ENCODE measurements at regions not wholly inside any gene's neighbourhood (a gene's known extent, or its start where the extent isn't known, plus 50 kb on each side); places are given as distances from the start of the nearest gene placed in this dataset.

GRCh38 chr20:17819395-17820093, 119.8 kb downstream of the BANF2 start:
- no peak overlapping the region for H3K4me3 ChIP-seq (ENCODE audit: low read length)
- TF ChIP-seq CTCF (conservative IDR thresholded peaks at IDR 0.05; ENCODE audit: low read depth, low read length), result no peak
- no peak for DNase-seq (ENCODE audit: low read depth)

- no peak for TF ChIP-seq CTCF (conservative IDR thresholded peaks at IDR 0.05; ENCODE audit: low read depth, low read length)
- no peak for DNase-seq (ENCODE audit: low read depth)
- no peak overlapping the region for H3K4me3 ChIP-seq (ENCODE audit: low read length)
Measured at GRCh38 chr20:17818187-17818586, 118.4 kb downstream of the BANF2 start.

- TF ChIP-seq CTCF (conservative IDR thresholded peaks at IDR 0.05; ENCODE audit: low read depth, low read length), result no peak
- DNase-seq (ENCODE audit: low read depth), result no peak
- no peak overlapping the region for H3K4me3 ChIP-seq (ENCODE audit: low read length)
Measured at GRCh38 chr20:17816804-17817587, 117.2 kb downstream of the BANF2 start.

GRCh38 chr20:17811628-17811965, 111.8 kb downstream of the BANF2 start:
- no peak overlapping the region for H3K4me3 ChIP-seq (ENCODE audit: low read length)
- no peak for TF ChIP-seq CTCF (conservative IDR thresholded peaks at IDR 0.05; ENCODE audit: low read depth, low read length)
- DNase-seq (ENCODE audit: low read depth), result no peak

GRCh38 chr20:17810847-17811627, 111.3 kb downstream of the BANF2 start:
- no peak for DNase-seq (ENCODE audit: low read depth)
- no peak overlapping the region for H3K4me3 ChIP-seq (ENCODE audit: low read length)
- no peak for TF ChIP-seq CTCF (conservative IDR thresholded peaks at IDR 0.05; ENCODE audit: low read depth, low read length)

- no peak for TF ChIP-seq CTCF (conservative IDR thresholded peaks at IDR 0.05; ENCODE audit: low read depth, low read length)
- DNase-seq (ENCODE audit: low read depth), result no peak
- no peak overlapping the region for H3K4me3 ChIP-seq (ENCODE audit: low read length)
Measured at GRCh38 chr20:17810062-17810631, 110.4 kb downstream of the BANF2 start.

Measured in retinal pigment epithelial cell (primary cell).